ENCODE measurements at regions not wholly inside any gene's neighbourhood (a gene's known extent, or its start where the extent isn't known, plus 50 kb on each side); places are given as distances from the start of the nearest gene placed in this dataset.
"Not testable (repeated sequence)": the region's sequence is repeated elsewhere in the genome, so short reads cannot be mapped to it uniquely, and the experiment has no call there.

GRCh38 chr14:89065879-89066278, 241.4 kb downstream of the TTC8 start:
- DNase-seq (ENCODE audit: low spot score), result no peak

DNA sequence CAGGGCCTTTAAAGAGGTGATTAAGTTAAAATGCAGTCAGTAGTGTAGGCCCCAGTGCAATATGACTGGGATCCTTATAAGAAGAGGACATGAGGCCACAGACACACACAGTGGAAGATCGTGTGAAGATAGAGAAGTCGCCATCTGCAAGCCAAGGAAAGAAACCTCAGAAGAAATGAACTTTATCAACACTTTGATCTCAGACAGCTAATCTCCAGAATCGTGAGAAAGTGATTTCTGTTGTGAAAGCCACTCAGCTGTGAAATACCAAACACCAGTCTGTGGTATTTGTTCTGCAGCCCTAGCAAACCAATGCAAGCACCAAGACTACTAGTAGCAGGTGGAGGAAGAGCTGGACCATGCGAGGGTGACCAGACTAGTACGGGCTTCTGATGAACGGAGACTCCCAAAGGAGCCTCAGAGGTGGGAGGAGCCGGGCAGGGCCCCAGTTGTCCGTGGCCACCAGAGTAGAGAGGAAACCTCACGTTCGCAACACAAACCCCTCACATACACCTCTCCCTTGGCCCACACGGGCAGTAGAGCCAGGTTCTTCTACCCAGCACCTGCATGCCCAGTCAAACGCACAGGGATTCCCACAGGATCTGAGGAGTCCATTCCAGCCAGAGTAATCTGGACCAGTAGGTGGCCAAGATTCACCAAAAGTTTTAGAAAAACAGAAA, 243.0 kb downstream of the TTC8 start:
- DNase-seq (ENCODE audit: low spot score), result no peak

DNA sequence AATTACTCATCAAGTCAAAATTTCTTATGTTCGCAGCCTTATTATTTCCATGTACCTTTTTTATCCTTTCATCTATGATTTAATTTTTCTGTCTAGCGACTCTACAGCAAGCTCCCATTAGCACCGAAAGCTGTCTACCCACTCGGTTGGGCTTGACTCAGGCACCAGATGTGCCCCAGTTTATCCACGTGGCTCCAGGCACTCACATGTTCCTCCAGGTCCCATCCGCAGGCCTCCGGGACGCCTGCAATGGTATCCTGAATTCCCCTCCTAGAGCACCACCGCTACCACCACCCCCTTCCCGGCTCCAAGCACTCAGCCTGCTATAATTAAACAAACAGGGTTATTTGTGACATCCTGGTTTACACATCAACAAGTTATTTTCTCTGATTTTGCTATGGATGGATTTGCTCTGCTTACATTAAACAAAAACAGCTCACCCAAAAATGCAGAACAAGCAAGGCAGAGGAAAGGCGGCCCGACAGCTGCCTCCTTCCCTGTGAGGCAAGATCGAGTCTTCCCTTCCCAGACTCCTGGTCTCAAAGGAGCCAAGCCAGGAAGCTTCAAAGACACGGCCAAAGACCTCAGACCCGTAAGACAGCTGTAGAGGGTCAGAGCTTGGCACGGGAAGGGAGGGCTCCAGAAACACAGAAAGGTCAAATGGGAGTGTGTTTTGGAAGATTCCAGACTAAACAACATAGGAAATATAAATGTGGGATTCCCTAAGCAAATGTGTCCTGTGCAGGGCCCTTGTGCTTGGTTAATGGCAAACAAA, 253.8 kb downstream of the TTC8 start:
- DNase-seq (ENCODE audit: low spot score), result no peak

DNA sequence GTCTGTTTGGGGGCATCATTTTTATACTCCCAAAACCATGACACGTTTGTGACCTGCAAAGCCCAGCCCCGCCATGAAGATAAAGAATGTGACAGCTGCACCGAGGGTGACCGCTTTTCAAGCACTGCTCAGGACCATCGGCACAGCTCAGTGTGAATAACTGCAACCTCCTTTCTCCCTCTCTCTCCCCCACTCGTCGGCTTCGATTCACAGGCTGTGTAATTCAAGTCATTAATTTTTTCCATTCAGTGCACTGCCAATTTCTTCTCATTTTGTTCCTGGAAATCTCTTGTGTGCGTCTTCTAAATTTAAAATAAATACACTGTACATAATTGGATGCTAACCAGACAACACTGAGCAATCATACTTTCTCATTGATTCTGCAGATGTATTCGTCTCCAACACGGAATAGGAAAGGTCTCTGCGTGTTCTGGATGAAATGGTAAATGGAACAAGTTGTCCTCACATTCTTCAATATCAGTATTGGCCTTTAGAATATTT, 260.8 kb downstream of the TTC8 start:
- no peak for DNase-seq (ENCODE audit: low spot score)

GRCh38 chr14:89085737-89086382, 261.4 kb downstream of the TTC8 start:
- DNase-seq (ENCODE audit: low spot score), result no peak

GRCh38 chr14:89088530-89088929, 264.1 kb downstream of the TTC8 start:
- DNase-seq (ENCODE audit: low spot score), result no peak

DNA sequence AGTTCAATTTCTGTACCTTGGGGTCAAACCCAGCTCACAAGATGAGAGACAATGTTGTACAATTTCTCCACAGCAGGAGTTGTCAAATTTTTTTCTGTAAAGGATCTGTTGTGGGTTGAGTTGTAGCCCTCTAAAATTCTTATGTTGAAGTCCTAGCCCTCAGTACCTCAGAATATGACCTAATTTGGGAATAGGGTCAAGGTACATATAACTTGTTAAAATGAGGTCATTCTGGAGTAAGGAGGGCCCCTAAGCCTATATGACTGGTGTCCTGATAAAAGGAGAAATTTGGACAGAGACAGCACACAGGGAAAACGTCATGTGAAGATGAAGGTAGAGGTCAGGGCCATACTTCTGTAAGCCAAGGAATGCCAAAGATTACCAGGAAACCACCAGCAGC, 264.9 kb downstream of the TTC8 start:
- DNase-seq (ENCODE audit: low spot score), result no peak

DNA sequence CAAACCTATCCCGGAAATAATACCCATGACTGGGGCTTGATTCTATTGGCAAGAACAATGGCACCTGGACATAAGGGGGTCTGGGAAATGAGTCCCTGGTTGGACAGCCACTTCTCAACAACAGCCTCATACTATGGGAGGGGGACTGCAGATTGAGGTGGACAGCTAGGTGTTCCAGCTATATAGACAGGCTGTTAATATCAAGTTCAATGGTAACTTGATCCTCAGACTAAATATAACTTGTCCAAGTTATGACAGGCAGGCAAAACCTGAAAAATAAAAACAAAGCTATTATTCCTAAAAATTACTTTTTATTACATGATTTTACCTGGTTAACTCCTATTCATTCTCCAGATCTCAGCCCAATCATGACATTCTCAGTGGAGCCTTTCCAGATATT, 267.3 kb downstream of the TTC8 start:
- DNase-seq (ENCODE audit: low spot score), result no peak

DNA sequence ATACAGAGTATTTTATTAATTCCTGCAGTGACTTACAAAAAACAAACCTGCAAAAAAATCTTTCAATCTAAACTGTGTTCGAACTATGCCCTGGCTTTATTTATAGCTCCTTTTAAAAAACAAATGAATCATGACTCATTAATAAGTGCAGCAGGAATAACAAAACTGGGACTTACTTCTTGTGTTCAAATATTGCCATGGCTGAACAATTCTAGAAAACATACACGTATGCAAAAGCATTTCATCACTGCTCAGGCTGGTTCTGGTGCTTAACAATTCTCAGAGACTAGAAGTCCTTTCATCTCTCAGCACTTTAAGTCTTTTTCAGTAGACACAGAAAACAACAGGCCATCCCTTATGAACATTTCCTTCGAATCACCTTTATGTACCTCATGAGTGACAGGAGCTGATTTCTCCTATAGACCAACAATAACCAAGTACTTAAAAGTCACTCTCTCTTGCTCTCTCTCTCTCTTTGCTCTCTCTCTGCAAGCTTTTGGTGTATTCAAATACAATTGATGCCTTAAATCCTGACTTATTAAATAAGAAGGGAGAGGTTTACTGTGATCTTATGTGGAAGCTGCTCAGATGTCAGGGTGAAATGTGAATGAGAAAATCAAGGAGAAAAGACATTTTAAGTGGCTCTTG, 268.8 kb downstream of the TTC8 start:
- no peak for DNase-seq (ENCODE audit: low spot score)

GRCh38 chr14:89095036-89095435, 270.6 kb downstream of the TTC8 start:
- no peak for DNase-seq (ENCODE audit: low spot score)

DNA sequence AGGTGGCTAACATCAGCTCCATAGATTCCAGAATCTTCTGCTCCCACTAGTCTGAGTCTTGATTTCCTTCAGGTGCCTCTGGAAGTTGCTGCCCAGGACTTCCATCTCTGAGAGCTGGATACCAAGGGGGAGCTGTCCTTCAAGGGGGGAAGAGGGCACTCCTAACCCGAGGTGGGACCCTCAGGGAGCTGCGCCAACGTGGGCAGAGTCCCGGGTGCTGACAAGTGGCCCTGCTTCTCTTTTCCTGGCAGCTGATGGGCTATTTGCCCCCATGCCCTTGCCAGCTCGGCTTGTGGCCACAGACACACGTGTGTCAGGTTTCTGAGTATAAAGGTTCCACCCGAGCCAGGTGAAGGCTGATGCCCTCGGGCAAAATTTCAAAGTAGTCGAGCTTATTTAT, 272.5 kb downstream of the TTC8 start:
- DNase-seq (ENCODE audit: low spot score), result no peak

GRCh38 chr14:89098254-89098653, 273.8 kb downstream of the TTC8 start:
- DNase-seq (ENCODE audit: low spot score), result no peak

GRCh38 chr14:89104171-89104817, 279.8 kb downstream of the TTC8 start:
- DNase-seq (ENCODE audit: low spot score), result not testable (repeated sequence)

DNA sequence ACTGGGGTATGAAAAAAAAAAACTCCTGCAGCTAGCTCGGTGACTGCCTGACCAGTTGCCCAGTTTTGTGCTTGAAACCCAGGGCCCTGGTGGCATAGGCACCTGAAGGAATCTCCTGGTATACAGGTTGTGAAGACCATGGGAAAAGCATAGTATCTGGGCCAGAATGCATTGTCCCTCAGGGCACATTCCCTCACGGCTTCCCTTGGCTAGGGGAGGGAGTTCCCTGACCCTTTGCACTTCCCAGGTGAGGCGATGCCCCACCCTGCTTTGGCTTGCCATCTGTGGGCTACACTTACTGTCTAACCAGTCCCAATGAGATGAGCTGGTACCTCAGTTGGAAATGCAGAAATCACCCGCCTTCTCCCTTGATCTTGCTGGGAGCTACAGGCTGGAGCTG, 280.4 kb downstream of the TTC8 start:
- not testable (repeated sequence) for DNase-seq (ENCODE audit: low spot score)

Data from pons (tissue), 1 donor.